ENCODE measurements at regions not wholly inside any gene's neighbourhood (a gene's known extent, or its start where the extent isn't known, plus 50 kb on each side); places are given as distances from the start of the nearest gene placed in this dataset.

DNA sequence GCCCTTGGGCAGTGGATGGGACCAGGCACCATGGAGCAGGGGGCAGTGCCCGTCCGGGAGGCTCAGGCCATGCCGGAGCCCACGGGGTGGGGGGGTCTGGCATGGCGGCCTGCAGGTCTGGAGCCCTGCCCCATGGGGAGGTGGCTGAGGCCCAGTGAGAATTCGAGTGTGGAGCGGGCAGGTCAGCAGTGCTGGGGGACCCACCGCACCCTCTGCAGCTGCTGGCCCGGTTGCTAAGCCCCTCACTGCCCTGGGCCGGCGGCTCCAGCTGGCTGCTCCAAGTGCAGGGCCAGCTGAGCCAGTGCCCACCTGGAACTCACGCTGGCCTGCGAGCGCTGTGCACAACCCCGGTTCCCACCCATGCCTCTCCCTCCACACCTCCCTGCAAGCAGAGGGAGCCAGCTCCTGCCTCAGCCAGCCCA lies 1157.9 kb upstream of the ADGRL3 start:
- FAIRE-seq: no peak

DNA sequence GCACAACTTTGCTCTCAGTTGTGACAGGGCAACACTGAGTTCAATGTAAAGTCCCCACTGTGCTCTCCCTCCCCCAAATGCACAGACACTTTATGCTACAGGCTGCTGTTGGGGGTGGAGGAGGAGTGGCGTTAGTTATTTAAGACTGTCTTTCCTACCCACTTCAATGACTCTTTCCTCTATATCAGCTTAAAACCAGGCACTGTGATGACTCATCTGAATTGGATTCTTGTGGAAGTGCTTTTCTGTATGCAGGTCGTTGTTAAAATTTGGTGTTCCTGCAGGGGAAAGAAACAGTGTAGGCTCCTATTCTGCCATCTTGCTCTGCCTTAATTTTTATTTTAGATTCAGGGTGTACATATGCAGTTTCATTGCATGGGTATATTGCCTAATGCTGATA lies 1157.2 kb upstream of the ADGRL3 start:
- FAIRE-seq: no peak

DNA sequence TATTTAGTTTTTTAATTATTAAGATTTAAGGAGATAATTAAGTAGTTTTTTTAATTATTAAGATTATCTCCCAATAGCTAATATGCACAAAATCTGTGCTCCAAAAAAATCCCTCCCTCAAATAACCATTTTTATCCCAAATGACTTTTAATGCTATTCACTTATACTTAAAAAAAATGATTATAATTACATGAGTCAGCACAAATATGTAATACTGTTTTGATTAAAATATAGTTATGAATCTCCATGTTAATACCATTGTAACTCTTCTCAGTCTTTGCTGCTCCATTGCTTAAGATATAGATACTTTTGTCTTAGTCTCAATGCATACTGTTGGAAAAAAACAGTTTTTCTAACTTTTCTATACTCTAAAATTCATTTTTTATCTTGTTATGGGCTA lies 1121.1 kb upstream of the ADGRL3 start:
- no peak for FAIRE-seq

DNA sequence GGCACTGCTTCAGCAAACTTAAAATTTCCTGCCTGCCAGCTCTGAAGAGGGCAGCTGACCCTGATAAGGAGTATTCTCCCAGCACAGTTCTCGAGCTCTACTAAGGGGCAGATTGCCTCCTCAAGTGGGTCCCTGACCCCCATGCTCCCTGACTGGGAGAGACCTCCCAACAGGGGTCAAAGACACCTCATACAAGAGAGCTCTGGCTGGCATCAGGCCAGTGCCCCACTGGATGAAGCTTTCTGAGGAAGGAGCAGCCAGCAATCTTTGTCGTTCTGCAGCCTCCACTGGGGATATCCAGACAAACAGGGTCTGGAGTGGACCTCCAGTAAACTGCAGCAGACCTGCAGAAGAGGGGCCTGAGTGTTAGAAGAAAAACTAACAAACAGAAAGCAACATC lies 1118.3 kb upstream of the ADGRL3 start:
- FAIRE-seq: no peak

DNA sequence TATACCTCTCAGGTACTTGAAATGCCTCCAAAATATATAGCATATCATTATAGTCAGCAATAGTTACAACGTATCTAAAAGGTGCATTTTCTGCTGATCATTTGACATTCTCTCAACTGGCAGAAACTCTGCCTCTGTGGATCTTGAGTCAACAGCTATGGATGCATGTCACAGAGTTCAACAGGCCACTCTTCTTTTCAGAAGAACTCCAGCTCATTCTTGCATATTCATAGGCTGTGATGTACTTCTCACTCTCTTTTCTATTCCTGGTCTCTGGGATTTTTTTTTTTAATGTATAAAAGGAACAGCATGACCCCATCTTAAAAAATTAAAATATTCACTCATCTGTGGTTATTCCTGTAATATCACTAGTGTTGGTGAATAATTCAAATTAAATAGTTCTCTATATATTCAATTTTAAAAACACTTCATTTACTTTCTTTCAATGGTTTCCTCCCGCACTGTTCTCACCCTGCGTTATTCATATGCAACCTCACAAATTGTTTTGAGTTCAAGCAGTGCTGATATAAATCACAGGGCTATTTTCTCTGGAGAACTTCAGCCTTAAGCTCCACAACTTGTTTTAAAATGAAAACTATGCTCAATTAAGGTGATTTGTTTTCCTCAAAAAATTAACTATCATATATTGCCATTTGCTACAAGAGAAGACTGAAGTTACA lies 1111.2 kb upstream of the ADGRL3 start:
- FAIRE-seq: no peak

DNA sequence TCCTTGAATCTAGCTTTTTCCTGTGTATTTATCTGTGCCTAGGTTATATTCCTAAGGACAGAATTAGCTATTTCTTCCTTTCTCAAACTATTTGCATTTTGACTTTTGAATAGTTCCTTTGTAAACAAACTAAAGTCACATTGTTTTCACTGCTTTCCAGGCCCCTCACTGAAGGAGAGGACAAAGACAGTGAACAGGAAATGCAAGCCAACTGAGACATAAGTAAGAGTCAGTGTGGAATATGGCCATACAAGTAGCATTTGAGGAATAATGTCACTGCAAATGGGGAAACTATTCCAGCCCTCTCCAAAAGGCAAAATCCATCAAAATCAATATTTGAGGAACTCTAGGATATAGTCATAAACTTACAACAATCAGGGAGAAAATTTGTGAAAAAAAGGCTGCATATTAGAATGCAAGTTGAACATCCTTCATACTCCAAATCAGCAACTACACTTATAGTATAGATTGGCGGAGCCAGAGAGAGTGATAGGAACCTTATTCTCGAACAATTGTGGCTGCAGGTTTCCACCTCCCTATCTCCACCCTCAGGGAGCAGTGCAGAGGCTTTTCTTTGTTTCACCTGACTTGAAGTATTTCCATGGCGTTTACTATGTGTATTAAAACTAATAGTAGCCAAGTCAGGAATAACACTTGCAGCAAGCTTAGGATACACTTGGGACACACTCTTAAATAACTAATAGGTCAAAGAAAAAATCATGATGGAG lies 1110.4 kb upstream of the ADGRL3 start:
- FAIRE-seq: no peak

DNA sequence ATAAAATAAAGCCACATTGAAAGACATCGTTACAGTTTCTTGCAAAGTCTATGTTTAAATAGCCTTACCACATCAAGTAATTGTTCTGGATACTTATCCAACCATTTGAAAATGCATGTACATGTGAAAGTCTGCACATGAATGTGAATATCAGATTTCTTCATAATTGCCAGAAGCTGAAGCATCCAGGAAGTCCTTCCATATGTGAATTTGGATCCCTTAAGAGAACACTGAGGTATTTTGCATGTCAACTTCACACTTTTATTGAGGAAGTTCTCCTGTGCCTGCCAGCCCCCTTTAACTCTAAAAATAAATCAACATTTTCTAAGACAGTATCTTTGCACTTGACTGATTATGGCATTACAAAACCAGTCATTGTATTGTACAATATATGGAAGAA lies 1103.5 kb upstream of the ADGRL3 start:
- FAIRE-seq: no peak

DNA sequence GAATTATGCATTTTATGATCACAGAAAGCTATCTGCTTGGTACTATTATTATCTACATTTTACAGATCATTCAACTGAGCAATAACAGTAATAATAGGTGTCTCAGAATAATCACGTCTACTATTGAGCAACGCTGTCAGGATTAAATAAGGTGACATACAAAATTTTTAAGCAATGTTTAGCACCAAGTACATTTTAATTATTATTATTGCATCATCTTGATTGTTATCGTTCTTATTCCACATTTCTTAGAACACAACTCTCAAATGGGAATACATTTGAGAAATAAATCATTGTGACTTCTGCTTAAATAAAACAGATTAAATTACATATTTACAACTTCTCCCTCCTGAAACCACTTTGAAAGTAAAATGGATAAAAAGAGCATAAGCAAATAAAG lies 1083.5 kb upstream of the ADGRL3 start:
- no peak for FAIRE-seq

DNA sequence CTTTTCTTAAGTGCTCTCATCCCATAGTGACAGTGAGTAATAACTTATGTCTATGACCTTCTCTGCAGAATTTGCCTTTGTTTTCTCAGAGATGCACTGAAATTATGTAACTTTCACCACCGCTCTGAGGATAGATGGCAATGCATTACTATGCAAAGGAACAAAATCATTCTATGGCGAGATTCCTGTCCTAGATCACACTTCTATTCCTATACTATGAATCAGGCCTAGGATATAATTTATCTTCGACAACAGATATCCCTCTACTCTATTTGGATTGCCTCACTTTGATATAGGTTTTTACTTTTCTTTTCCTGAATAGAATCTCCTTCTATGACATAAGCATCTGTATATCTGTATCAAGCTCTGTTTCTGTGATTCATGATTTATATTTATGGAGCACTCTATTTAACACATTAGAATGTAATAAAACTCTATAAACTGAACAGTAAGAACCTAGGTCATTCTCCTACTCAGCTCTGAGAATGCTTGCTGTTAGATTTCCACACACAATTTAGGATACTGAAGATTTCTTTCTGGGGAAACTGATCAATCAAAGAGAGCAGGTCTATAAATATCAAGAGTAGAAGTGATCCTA lies 1082.3 kb upstream of the ADGRL3 start:
- no peak for FAIRE-seq

DNA sequence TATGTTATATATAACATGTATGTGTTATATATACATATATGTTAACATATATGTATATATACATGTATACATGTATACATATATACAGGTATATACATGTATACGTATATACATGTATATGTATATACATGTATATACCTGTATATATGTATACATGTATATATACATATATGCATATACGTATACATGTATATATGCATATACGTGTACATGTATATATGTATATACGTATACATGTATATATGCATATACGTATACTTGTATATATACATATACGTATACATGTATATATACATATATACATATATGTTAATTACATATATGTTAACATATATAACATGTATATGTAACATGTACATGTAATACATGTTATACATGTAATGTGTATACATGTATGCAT lies 1077.3 kb upstream of the ADGRL3 start:
- no peak for FAIRE-seq

DNA sequence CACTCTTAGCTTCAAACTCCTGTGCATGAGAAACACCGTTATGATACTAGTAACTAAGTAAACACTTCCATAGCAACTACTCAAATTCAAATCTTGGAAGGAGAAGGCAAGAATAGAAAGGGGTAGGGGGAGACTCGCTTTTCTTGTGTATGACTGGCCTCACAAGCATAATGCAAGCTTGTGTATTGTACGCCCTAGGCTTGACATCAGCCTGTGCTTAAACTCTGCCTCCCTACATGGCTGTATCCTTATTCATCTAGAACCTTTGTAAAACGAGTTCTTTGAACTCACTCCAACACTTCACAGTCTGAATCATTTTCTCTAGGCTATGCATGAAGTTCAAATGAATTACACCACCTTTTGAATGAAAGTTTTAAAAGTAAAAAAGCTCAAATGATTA lies 1071.2 kb upstream of the ADGRL3 start:
- FAIRE-seq: no peak

DNA sequence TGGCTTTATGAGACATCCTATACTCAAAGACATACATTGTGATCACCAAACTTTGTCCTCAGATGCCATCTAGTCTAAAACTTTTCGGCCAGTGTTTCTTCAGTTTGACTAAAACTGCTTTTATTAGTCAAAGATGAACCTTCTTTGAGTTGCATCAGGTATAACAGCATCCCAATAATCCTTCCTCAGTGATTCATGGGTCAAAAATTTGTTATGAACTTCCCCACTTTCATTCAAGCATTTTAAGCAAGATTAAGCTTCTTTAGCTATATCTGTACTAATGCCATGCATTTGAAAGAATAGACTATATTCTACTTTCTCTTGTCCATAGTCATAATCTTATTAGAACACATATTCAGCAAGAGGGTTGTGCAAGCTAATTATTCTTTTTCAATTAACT lies 1070.4 kb upstream of the ADGRL3 start:
- FAIRE-seq: no peak

DNA sequence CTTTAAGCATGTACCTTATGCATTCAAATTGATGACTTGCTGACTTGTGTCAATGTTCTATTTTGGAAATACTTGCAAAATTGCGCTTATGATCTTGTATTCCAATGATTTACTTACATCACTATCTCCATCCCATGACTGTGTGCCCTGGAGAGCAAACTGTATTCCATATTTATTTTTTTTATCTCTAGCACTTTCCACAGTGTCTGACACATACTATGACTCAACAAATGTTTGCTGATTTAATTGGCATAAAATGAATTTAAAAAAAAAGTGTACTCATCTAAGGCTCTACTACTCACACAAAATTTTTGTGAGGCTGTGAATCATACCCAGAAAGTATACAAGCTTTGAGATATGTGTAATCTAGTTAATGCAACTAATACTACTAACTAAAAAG lies 1066.8 kb upstream of the ADGRL3 start:
- FAIRE-seq: no peak

DNA sequence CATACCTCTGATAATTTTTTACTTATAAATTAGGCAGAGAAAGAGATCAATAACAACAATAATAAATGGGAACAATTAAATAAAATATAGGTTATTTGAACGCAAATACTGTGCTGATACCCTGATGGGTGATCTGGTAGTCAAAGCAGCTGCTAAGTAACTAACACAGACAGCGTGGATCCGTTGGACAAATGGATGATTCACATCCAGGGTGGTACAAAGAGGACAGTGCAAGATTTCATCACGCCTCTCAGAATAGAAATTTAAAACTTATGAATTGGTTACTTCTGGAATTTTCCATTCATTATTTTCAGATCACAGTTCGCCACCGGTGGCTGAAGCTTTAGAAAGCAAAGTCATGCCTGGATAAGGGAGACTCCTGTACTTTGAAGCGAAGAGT lies 1066.0 kb upstream of the ADGRL3 start:
- no peak for FAIRE-seq

DNA sequence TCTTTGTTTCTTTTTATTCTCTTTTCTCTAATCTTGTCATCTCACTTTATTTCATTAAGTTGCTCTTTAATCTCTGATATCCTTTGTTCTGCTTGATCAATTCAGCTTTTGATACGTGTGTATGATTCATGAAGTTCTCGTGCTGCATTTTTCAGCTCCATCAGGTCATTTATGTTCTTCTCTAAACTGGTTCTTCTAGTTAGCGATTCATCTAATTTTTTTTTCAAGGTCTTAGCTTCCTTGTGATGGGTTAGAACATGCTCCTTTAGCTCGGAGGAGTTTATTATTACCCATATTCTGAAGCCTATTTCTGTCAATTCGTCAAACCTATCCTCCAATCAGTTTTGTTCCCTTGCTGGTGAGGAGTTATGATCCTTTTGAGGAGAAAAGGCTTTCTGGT lies 1045.0 kb upstream of the ADGRL3 start:
- no peak for FAIRE-seq

DNA sequence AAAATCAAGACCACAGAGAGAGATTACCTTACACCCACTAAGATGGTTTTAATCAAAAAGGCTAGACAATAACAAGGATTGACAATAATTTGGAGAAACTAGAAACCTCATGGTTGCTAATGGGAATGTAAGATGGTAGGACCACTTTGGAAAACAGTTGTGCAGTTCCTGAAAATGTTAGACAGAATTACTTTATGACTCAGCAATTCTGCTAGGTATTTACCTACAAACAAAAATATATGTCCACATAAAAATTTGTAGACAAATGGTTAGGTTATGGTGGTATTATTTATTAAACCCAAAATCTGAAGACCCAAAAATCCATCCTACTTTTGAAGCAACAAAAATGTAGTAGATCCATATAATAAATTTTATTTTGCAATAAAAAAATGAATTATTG lies 1027.0 kb upstream of the ADGRL3 start:
- no peak for FAIRE-seq

DNA sequence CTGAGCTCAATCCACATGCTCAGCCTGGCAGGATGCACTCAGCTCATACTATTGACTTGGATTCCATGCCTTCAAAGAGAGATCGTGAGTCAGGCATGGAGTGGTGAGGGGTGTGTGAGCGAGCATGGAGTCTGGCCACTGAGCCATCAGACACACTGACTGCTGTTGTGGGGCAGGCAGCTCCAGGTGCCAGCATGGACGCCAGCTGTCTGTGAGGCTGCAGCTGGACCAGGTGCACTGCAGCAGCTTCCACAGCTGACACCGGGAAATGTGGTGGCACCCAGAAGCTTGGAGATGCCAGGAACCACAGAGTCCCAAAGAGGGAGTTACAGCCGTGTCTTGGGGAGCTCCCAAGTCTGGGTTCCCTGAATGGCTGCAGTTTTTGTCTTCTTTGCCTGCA lies 1026.4 kb upstream of the ADGRL3 start:
- no peak for FAIRE-seq

DNA sequence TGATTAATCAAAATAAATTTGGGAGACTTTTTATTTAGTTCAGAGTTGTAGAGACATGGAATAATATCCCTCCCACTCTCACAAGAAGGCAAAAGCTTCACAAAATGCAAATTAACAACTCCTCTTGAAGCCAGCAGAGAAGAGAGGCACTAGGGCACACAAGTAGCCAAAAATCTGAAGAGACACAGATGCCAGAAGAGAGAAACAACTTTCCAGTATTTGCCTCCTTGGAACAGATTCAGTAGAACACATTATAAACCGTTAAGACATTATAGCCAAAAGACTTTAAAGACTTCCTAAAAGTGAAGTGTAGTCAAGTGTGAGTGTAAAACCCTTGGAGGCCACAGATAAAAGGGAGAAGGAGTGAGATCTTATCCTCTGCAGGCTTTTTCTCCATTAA lies 1024.9 kb upstream of the ADGRL3 start:
- FAIRE-seq: no peak

DNA sequence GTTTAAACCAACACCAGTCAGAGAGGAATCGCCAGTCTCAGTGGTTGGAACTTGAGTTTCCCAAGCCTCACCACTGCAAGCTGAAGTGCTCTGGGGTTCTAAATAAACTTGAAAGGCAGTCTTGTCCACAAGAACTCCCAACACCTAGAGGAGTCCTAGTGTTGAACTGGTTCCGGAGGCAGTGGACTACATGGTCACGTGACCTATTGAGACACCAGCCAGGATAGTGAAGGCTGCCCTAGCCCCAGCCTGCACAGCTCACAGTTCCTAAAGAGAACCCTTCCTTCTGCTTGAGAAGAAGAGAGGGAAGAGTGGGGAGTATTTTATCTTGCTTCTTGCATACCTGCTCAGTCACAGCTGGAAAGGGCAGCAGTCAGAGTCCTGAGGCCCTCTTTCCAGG lies 1012.7 kb upstream of the ADGRL3 start:
- no peak for FAIRE-seq

DNA sequence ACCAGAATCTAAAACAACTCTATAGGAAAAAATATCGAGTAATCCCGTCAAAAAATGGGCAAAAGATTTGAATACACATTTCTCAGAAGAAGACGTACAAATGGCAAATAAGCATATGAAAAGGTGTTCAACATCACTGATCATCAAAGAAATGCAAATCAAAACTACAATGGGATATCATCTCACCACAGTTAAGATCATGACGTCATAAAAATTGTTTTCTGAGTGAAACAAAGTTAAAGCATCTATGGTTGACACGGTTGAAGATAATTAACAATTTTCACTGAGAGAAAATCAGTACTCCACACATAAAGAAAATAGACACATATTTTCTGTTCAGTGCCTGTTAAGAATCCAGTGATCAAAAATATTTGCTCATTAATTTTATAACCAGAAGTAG lies 1010.8 kb upstream of the ADGRL3 start:
- no peak for FAIRE-seq

DNA sequence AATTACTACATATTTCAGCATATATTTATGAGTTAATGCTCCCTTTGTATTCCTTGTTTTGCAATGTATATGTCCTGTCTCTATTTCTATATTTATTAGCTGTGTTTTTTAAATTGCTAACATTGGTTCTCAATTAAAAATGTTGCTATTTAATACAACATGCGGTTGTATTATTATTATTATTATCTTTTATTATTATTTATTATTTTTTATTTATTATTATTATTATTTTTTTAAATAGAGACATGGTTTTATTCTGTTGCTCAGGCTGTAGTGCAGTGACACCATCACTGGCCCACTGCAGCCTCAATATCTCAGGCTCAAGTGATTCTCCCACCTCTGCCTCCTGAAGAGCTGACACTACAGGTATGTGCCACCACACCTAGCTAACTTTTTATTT lies 1005.9 kb upstream of the ADGRL3 start:
- FAIRE-seq: peak; percentile 54

DNA sequence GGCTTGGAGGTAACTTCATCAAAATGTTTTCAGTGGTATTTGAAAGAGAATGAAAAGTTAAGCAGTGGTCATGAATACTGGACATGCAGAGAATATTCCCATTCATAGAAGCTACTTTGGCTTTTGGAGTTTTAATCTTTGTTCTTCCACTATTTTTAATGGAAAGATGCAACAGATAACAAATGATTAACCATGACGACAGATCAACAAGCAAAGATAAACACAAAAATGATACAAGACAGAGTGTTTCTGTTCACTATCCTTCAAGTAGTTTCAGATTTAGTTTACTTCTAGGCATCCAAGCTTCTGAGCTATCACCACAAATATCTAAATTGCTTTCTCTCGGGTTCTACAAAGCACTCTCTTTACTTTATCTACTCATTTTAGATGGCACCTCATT lies 1004.9 kb upstream of the ADGRL3 start:
- no peak for FAIRE-seq

DNA sequence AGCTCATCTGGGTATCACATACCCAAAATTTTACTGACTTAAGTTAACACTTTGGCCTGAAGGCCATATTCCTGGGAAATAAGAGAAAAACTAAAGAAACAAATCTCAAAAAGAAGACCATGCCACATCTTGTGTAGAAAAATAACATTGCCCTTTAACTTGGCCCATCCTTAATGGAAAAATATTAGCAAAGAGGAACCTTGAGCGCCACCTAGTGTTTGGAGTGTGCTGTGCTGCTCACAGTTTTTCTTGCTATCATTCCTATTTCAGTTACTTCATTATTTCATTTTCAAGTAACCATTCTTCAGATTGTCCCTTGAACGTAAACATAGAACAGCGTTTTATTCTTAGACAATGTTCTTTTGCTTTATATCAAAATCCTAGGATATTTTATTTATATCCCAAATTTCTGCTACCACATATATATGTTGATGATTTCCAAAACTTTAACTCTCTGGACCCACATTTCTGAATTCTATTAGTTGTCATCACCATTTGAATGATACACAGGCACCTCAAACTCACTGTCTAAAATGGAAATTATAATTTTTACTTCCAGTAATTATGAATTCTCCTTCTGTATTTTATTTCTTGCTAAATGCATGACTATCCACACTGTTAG lies 999.0 kb upstream of the ADGRL3 start:
- FAIRE-seq: peak; percentile 94

DNA sequence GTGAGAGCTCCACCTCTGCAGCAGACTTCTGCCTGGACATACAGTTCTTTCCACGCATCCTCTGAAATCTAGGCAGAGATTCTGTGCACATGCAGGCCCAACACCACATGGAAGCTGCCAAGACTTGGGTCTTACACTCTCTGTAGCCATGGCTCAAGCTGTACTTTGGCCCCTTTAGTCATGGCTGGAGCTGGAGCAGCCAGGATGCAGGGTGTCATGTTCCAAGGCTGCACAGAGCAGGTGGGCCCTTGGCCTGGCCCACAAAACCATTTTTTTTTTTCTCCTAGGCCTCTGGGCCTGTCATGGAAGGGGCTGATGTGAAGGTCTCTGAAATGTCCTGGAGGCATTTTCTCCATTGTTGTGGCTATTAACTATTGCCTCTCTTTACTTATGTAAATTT lies 990.5 kb upstream of the ADGRL3 start:
- no peak for FAIRE-seq
